H1 (cell line): ENCODE measurements at regions not wholly inside any gene's neighbourhood (a gene's known extent, or its start where the extent isn't known, plus 50 kb on each side); places are given as distances from the start of the nearest gene placed in this dataset.

Experiments
- CTCF ChIA-PET: fragments of 300-600 bp; sonication (Branson Sonifier 250); formaldehyde crosslinking; loops from one replicate; lab custom pipeline; 2021; ENCODE audit not compliant: partially characterized antibody; lab: Charles Lee
- POLR2A ChIA-PET: fragments of 300-600 bp; sonication (Branson Sonifier 250); formaldehyde crosslinking; loops from one replicate; lab custom pipeline; 2021; ENCODE audit warnings: inconsistent platforms; ENCODE audit not compliant: partially characterized antibody; lab: Charles Lee
- DNase-seq, 2 experiments: peaks; one replicate each; pipeline versions ENCODE4 v3.0.0 to v3.0.0-alpha.2; 2010 to 2022; ENCODE audit warnings: low spot score in 2 of 2, low read depth in 1 of 2, mixed read lengths in 1 of 2
- FAIRE-seq: peaks from 2 replicates; lab custom pipeline; 2011; peaks lifted over from hg19 to GRCh38; lab: Jason Lieb, UNC
- H2AFZ ChIP-seq: 2 replicates; pipeline ENCODE4 v1.8.1; 2012; ENCODE audit warnings: low read length, inconsistent platforms
- H2AK5ac ChIP-seq: 2 replicates; pipeline ENCODE4 v1.6.1; 2013; ENCODE audit warnings: low read depth, low read length
- H2BK120ac ChIP-seq: replicated peaks from 2 replicates; pipeline ENCODE3; 2013; ENCODE audit warnings: low read depth, low read length, inconsistent platforms
- H2BK12ac ChIP-seq: 2 replicates; pipeline ENCODE4 v1.6.1; 2013; ENCODE audit warnings: low read depth, low read length
- H2BK15ac ChIP-seq: 2 replicates; pipeline ENCODE4 v1.6.1; 2013; ENCODE audit warnings: low read length
- H2BK20ac ChIP-seq: 2 replicates; pipeline ENCODE4 v1.6.1; 2013; ENCODE audit warnings: low read length
- H2BK5ac ChIP-seq: 2 replicates; pipeline ENCODE4 v1.6.1; 2013; ENCODE audit warnings: low read depth, low read length
- H3K14ac ChIP-seq: 2 replicates; pipeline ENCODE4 v1.6.1; 2013; ENCODE audit warnings: inconsistent platforms; ENCODE audit not compliant: insufficient read length
- H3K18ac ChIP-seq: 2 replicates; pipeline ENCODE4 v1.6.1; 2013; ENCODE audit warnings: low read length; ENCODE audit errors: extremely low read depth
- H3K23ac ChIP-seq: 2 replicates; pipeline ENCODE4 v1.6.1; 2013; ENCODE audit warnings: inconsistent platforms; ENCODE audit not compliant: insufficient read length
- H3K23me2 ChIP-seq: 2 replicates; pipeline ENCODE4 v1.6.1; 2013; ENCODE audit warnings: low read depth, low read length
- H3K27ac ChIP-seq: 2 replicates; pipeline ENCODE4 v1.6.1; 2011; ENCODE audit warnings: low read depth, low read length, inconsistent platforms
- H3K27me3 ChIP-seq, 4 experiments: replicated peaks in 1 of 4; 1 replicate in 1 of 4; 2 replicates in 3 of 4; pipeline versions ENCODE4 v1.6.1 to v1.8.1; 2011 to 2013; ENCODE audit warnings: low read length in 3 of 4, mild to moderate bottlenecking in 3 of 4, inconsistent platforms in 2 of 4, mixed read lengths in 2 of 4, moderate library complexity in 1 of 4; ENCODE audit not compliant: control insufficient read depth in 3 of 4, insufficient read depth in 3 of 4; ENCODE audit errors: extremely low read depth in 1 of 4
- H3K36me3 ChIP-seq, 4 experiments: 2 replicates each; pipeline versions ENCODE4 v1.6.1 to v1.8.1; 2011 to 2013; ENCODE audit warnings: mild to moderate bottlenecking in 4 of 4, low read length in 3 of 4, moderate library complexity in 2 of 4, control low read depth in 1 of 4, inconsistent platforms in 1 of 4; ENCODE audit not compliant: insufficient read depth in 4 of 4, control insufficient read depth in 2 of 4
- H3K4ac ChIP-seq: replicated peaks from 2 replicates; pipeline ENCODE3; 2013; ENCODE audit warnings: low read length, low read depth, mixed read lengths, inconsistent platforms; ENCODE audit not compliant: insufficient read length
- H3K4me1 ChIP-seq, 4 experiments: replicated peaks in 1 of 4; 1 replicate in 1 of 4; 2 replicates in 3 of 4; pipeline versions ENCODE4 v1.6.1 to v1.8.1; 2011 to 2013; ENCODE audit warnings: low read length in 3 of 4, inconsistent platforms in 2 of 4, mixed read lengths in 1 of 4; ENCODE audit not compliant: insufficient read depth in 4 of 4, control insufficient read depth in 3 of 4
- H3K4me2 ChIP-seq, 2 experiments: 2 replicates each; pipeline versions ENCODE4 v1.6.1 to v1.8.1; 2011 to 2013; ENCODE audit warnings: low read depth in 2 of 2, low read length in 2 of 2, control low read depth in 1 of 2, inconsistent platforms in 1 of 2, mild to moderate bottlenecking in 1 of 2; ENCODE audit not compliant: insufficient read depth in 1 of 2
- H3K4me3 ChIP-seq, 4 experiments: fragments of 200-600, 300-600 bp in 1 of 4; sonication (generic), shearing (Covaris generic), sonication (Bioruptor Twin) in 1 of 4; 2 replicates each; pipeline versions ENCODE4 v1.5.1 to v1.8.1; 2011 to 2016; ENCODE audit warnings: low read length in 4 of 4, low read depth in 3 of 4, control low read depth in 2 of 4, inconsistent platforms in 2 of 4, mild to moderate bottlenecking in 2 of 4, mixed read lengths in 1 of 4, moderate library complexity in 1 of 4; ENCODE audit not compliant: insufficient read depth in 2 of 4; ENCODE audit errors: extremely low read depth in 1 of 4
- H3K56ac ChIP-seq: replicated peaks from 2 replicates; pipeline ENCODE3; 2013; ENCODE audit warnings: low read depth, mild to moderate bottlenecking, mixed read lengths, low read length, inconsistent platforms; ENCODE audit not compliant: insufficient read length
- H3K79me1 ChIP-seq: 2 replicates; pipeline ENCODE4 v1.6.1; 2013; ENCODE audit warnings: low read depth, low read length, control low read depth
- H3K79me2 ChIP-seq, 2 experiments: 2 replicates each; pipeline versions ENCODE4 v1.6.1 to v1.8.1; 2012 to 2013; ENCODE audit warnings: low read length in 2 of 2, mild to moderate bottlenecking in 2 of 2, inconsistent platforms in 1 of 2; ENCODE audit not compliant: insufficient read depth in 2 of 2, control insufficient read depth in 1 of 2
- H3K9ac ChIP-seq, 4 experiments: replicated peaks in 1 of 4; 1 replicate in 1 of 4; 2 replicates in 3 of 4; pipeline versions ENCODE4 v1.6.1 to v1.8.1; 2011 to 2013; ENCODE audit warnings: low read depth in 3 of 4, low read length in 3 of 4, control low read depth in 2 of 4, mild to moderate bottlenecking in 2 of 4, moderate library complexity in 2 of 4, inconsistent platforms in 1 of 4; ENCODE audit errors: extremely low read depth in 1 of 4
- H3K9me3 ChIP-seq, 2 experiments: 2 replicates each; pipeline versions ENCODE4 v1.6.1 to v1.8.1; 2012 to 2013; ENCODE audit warnings: mild to moderate bottlenecking in 2 of 2, moderate library complexity in 2 of 2, control low read depth in 1 of 2, inconsistent platforms in 1 of 2, low read depth in 1 of 2, low read length in 1 of 2, mixed read lengths in 1 of 2; ENCODE audit not compliant: insufficient read depth in 2 of 2
- H4K20me1 ChIP-seq, 2 experiments: replicated peaks in 1 of 2; 2 replicates each; pipeline versions ENCODE3 to v1.8.1; 2011 to 2013; ENCODE audit warnings: inconsistent platforms in 2 of 2, low read length in 2 of 2, mild to moderate bottlenecking in 1 of 2; ENCODE audit not compliant: insufficient read depth in 2 of 2, control insufficient read depth in 1 of 2
- H4K5ac ChIP-seq: 2 replicates; pipeline ENCODE4 v1.6.1; 2013; ENCODE audit warnings: low read length, low read depth, mixed read lengths, inconsistent platforms; ENCODE audit not compliant: insufficient read length
- H4K8ac ChIP-seq: 2 replicates; pipeline ENCODE4 v1.8.0; 2013; ENCODE audit warnings: mild to moderate bottlenecking, moderate library complexity, low read length, inconsistent platforms; ENCODE audit not compliant: insufficient read depth; ENCODE audit errors: extremely low read depth
- H4K91ac ChIP-seq: replicated peaks from 2 replicates; pipeline ENCODE3; 2013; ENCODE audit warnings: low read length, mixed read lengths, inconsistent platforms; ENCODE audit not compliant: insufficient read length
- ATF3 ChIP-seq: IDR thresholded peaks from 2 replicates; pipeline ENCODE4 v1.6.1; 2011; ENCODE audit warnings: low read depth, mild to moderate bottlenecking, low read length; ENCODE audit not compliant: insufficient read depth
- CREB1 ChIP-seq: IDR thresholded peaks from 2 replicates; pipeline ENCODE4 v1.6.1; 2012; ENCODE audit warnings: inconsistent platforms
- GTF2F1 ChIP-seq: IDR thresholded peaks from 2 replicates; pipeline ENCODE4 v1.6.1; 2012; ENCODE audit warnings: low read depth, low read length, improper control_type of control experiment, borderline replicate concordance
- POLR2A ChIP-seq, 2 experiments: IDR thresholded peaks; 1 replicate in 1 of 2; 2 replicates in 1 of 2; pipeline ENCODE4 v1.6.1; 2011; ENCODE audit warnings: low read depth in 2 of 2, low read length in 2 of 2, mild to moderate bottlenecking in 2 of 2; ENCODE audit errors: control extremely low read depth in 1 of 2
- POLR2AphosphoS5 ChIP-seq: IDR thresholded peaks from 2 replicates; pipeline ENCODE4 v1.6.1; 2011; ENCODE audit warnings: low read depth, low read length
- RBBP5 ChIP-seq: IDR thresholded peaks from 2 replicates; pipeline ENCODE4 v1.7.1; 2012; ENCODE audit warnings: low read depth, mild to moderate bottlenecking, inconsistent platforms, low read length, moderate library complexity, borderline replicate concordance
- SP2 ChIP-seq: IDR thresholded peaks from 2 replicates; pipeline ENCODE4 v1.6.1; 2012; ENCODE audit warnings: mild to moderate bottlenecking, low read length, inconsistent platforms
- SRF ChIP-seq: IDR thresholded peaks from 2 replicates; pipeline ENCODE4 v1.6.1; 2011; ENCODE audit warnings: mild to moderate bottlenecking, low read depth, low read length, moderate library complexity
- ZNF274 ChIP-seq: IDR thresholded peaks from 2 replicates; pipeline ENCODE4 v1.7.0; 2012; ENCODE audit warnings: low read length, borderline replicate concordance; ENCODE audit errors: extremely low read depth
- WGBS, 2 experiments: shearing (Covaris generic) in 1 of 2; methylation state at CpG; one replicate each; pipeline versions ENCODE4 v1.1.6 to v1.1.7; 2013 to 2015; ENCODE audit warnings: low lambda C conversion rate in 2 of 2, mixed read lengths in 2 of 2, inconsistent platforms in 1 of 2, low coverage in 1 of 2, missing lambda C conversion rate in 1 of 2; ENCODE audit not compliant: insufficient replicate concordance in 2 of 2, insufficient coverage in 1 of 2, insufficient read length in 1 of 2; ENCODE audit errors: extremely low coverage in 1 of 2, missing lambda C conversion rate in 1 of 2; 5-methylcytosine and 5-hydroxymethylcytosine counted together

GRCh38 chr4:123919576-123920098 lies 523.0 kb downstream of the SPRY1 start:
- no peak for FAIRE-seq
- Histone ChIP-seq H4K91ac (no peak overlapping the region), H3K27ac (no peak overlapping the region), H2AK5ac (no peak overlapping the region), H3K23me2 (no peaks in the 10 kb centered on the region), H3K4me3 (no peak overlapping the region), H3K4me2 (no peak overlapping the region), H2BK120ac (no peak overlapping the region), H3K14ac (no peak overlapping the region), H4K5ac (no peak overlapping the region), H4K8ac (no peak overlapping the region), H3K9ac (no peak overlapping the region), H2AFZ (0 out of 2 replicates have a peak overlapping the region, but pooled peaks have one; percentile 4), H3K79me1 (no peaks in the 10 kb centered on the region), H2BK12ac (no peak overlapping the region), H3K4ac (no peak overlapping the region), H2BK5ac (no peak overlapping the region)
- POLR2A ChIA-PET = interaction anchor here (0.6 kb wide), 1 partner anchor 11 kb away, joined by 3 read pairs; no protein-coding TSS in a partner anchor
- 89% methylated on average over 4 of the region's 4 CpGs; no CpG with 5 or more reads in 1 of the 2 experiments for WGBS, 2 experiments
- no peak for TF ChIP-seq POLR2A (IDR thresholded peaks at IDR 0.05; ENCODE audit: control extremely low read depth in 1 of 2, low read depth in 2 of 2, low read length in 2 of 2)
- no peak for TF ChIP-seq SRF
- TF ChIP-seq ATF3 = no peak
- TF ChIP-seq ZNF274 = no peak
- TF ChIP-seq POLR2AphosphoS5 = no peak
- TF ChIP-seq SP2 = no peak
- no peak for TF ChIP-seq GTF2F1
- TF ChIP-seq CREB1 = no peak
- TF ChIP-seq RBBP5 = no peak
- TF ChIP-seq, all 59 proteins: peak for 0
- no peak for DNase-seq
- Histone ChIP-seq H3K4me1 (0 out of 7 replicates have a peak, but pooled peaks cover 0 to 2% (median 0%) of the 10 kb centered on the region in 4 experiments), H3K18ac (no peak overlapping the region), H3K36me3 (no peaks in the 10 kb centered on the region), H3K27me3 (no peaks in the 10 kb centered on the region), H4K20me1 (no peaks in the 10 kb centered on the region), H2BK20ac (no peak overlapping the region), H3K79me2 (no peaks in the 10 kb centered on the region), H2BK15ac (no peak overlapping the region), H3K56ac (no peak overlapping the region), H3K9me3 (no peaks in the 10 kb centered on the region), H3K23ac (no peak overlapping the region)
- CTCF ChIA-PET = interaction anchor here (0.6 kb wide), 1 partner anchor 1476 kb away, joined by 3 read pairs; no protein-coding TSS in a partner anchor
